GM23338 (cell line): ENCODE measurements at regions not wholly inside any gene's neighbourhood (a gene's known extent, or its start where the extent isn't known, plus 50 kb on each side); places are given as distances from the start of the nearest gene placed in this dataset.

Experiments
- ATAC-seq: fragments of 200-7000 bp; cut with Tn5 transposase; 3 replicates; pipeline ENCODE4 v1.9.1; 2020
- DNase-seq: peaks from one replicate; pipeline ENCODE4 v3.0.0-alpha.2; 2015; ENCODE audit warnings: low spot score
- H2AFZ ChIP-seq: fragments of 200-600 bp; sonication (generic); 2 replicates; pipeline ENCODE4 v1.8.0; 2016; ENCODE audit warnings: antibody characterized with exemption, mild to moderate bottlenecking, moderate library complexity
- H3F3A ChIP-seq: fragments of 200-600 bp; sonication (generic); replicated peaks from 2 replicates; pipeline ENCODE4 v1.8.0; 2017; ENCODE audit warnings: antibody characterized with exemption, mixed run types, low read depth
- H3K27ac ChIP-seq: fragments of 200-600 bp; sonication (generic); 2 replicates; pipeline ENCODE4 v1.6.1; 2016; ENCODE audit warnings: low read depth
- H3K27me3 ChIP-seq: fragments of 200-600 bp; sonication (generic); 2 replicates; pipeline ENCODE4 v1.8.0; 2016; ENCODE audit warnings: mild to moderate bottlenecking, mixed run types, moderate library complexity; ENCODE audit not compliant: insufficient read depth
- H3K36me3 ChIP-seq: fragments of 200-600 bp; sonication (generic); 2 replicates; pipeline ENCODE4 v1.8.0; 2016; ENCODE audit warnings: mild to moderate bottlenecking; ENCODE audit not compliant: insufficient read depth
- H3K4me1 ChIP-seq: fragments of 200-600 bp; sonication (generic); 2 replicates; pipeline ENCODE4 v1.8.0; 2016; ENCODE audit warnings: mild to moderate bottlenecking, moderate library complexity; ENCODE audit not compliant: insufficient read depth
- H3K4me2 ChIP-seq: fragments of 200-600 bp; sonication (generic); 2 replicates; pipeline ENCODE4 v1.7.1; 2017; ENCODE audit warnings: mixed run types
- H3K4me3 ChIP-seq: fragments of 200-600 bp; sonication (generic); 2 replicates; pipeline ENCODE4 v1.6.1; 2016; ENCODE audit warnings: mixed run types
- H3K79me2 ChIP-seq: fragments of 200-600 bp; sonication (generic); replicated peaks from 2 replicates; pipeline ENCODE4 v1.8.0; 2017; ENCODE audit warnings: mild to moderate bottlenecking; ENCODE audit not compliant: insufficient read depth
- H3K9me2 ChIP-seq: fragments of 200-600 bp; sonication (generic); 2 replicates; pipeline ENCODE4 v1.8.0; 2017; ENCODE audit not compliant: insufficient read depth
- H4K20me1 ChIP-seq: fragments of 200-600 bp; sonication (generic); replicated peaks from 2 replicates; pipeline ENCODE4 v1.8.0; 2017; ENCODE audit warnings: mild to moderate bottlenecking; ENCODE audit not compliant: insufficient read depth
- H3K27ac Mint-ChIP-seq: 2 replicates; pipeline ENCODE4 v1.8.0; 2020; ENCODE audit warnings: inconsistent platforms, mild to moderate bottlenecking, moderate library complexity, mixed read lengths
- H3K27me3 Mint-ChIP-seq: 3 replicates; pipeline ENCODE4 v1.8.0; 2022; ENCODE audit warnings: low read depth, mild to moderate bottlenecking, moderate library complexity, mixed read lengths, inconsistent platforms; ENCODE audit not compliant: insufficient read depth, poor library complexity
- H3K36me3 Mint-ChIP-seq: 3 replicates; pipeline ENCODE4 v1.8.0; 2021; ENCODE audit warnings: low read depth, mild to moderate bottlenecking, inconsistent platforms, moderate library complexity, mixed read lengths
- H3K4me1 Mint-ChIP-seq: 3 replicates; pipeline ENCODE4 v1.8.0; 2020; ENCODE audit warnings: mild to moderate bottlenecking, inconsistent platforms, mixed read lengths
- H3K4me3 Mint-ChIP-seq: 3 replicates; pipeline ENCODE4 v1.8.0; 2021; ENCODE audit warnings: moderate library complexity, mild to moderate bottlenecking, inconsistent platforms, mixed read lengths
- H3K9me3 Mint-ChIP-seq: 3 replicates; pipeline ENCODE4 v1.8.0; 2020; ENCODE audit warnings: moderate library complexity, mild to moderate bottlenecking, inconsistent platforms, mixed read lengths
- CTCF ChIP-seq, 2 experiments: fragments of 200-600 bp in 1 of 2; sonication (generic) in 1 of 2; conservative IDR thresholded peaks; 2 replicates each; pipeline versions ENCODE4 v1.5.1 to v1.6.1; 2016 to 2017; ENCODE audit warnings: antibody characterized with exemption in 2 of 2, low read depth in 2 of 2, mild to moderate bottlenecking in 2 of 2, moderate library complexity in 1 of 2
- ETS1 ChIP-seq: IDR thresholded peaks from 2 replicates; pipeline ENCODE4 v1.6.1; 2016; ENCODE audit warnings: antibody characterized with exemption
- JUNB ChIP-seq: IDR thresholded peaks from one replicate; pipeline ENCODE4 v1.6.1; 2016; ENCODE audit warnings: antibody characterized with exemption; ENCODE audit not compliant: unreplicated experiment
- NANOG ChIP-seq: IDR thresholded peaks from 2 replicates; pipeline ENCODE4 v1.6.1; 2016; ENCODE audit warnings: antibody characterized with exemption, borderline replicate concordance
- ZNF114 ChIP-seq: fragments of 250-450 bp; sonication (Bioruptor Pico); IDR thresholded peaks from 2 replicates; pipeline ENCODE4 v1.5.0; 2020; ENCODE audit warnings: mild to moderate bottlenecking, moderate library complexity
- TF ChIP-seq, protein P1 (sequence below): fragments of 250-450 bp; sonication (Bioruptor Pico); IDR thresholded peaks from 2 replicates; pipeline ENCODE4 v1.5.0; 2020; ENCODE audit warnings: mild to moderate bottlenecking, moderate library complexity
- TF ChIP-seq, protein P2 (sequence below): IDR thresholded peaks from one replicate; pipeline ENCODE4 v1.6.1; 2018; ENCODE audit warnings: antibody characterized with exemption; ENCODE audit not compliant: unreplicated experiment

DNA sequence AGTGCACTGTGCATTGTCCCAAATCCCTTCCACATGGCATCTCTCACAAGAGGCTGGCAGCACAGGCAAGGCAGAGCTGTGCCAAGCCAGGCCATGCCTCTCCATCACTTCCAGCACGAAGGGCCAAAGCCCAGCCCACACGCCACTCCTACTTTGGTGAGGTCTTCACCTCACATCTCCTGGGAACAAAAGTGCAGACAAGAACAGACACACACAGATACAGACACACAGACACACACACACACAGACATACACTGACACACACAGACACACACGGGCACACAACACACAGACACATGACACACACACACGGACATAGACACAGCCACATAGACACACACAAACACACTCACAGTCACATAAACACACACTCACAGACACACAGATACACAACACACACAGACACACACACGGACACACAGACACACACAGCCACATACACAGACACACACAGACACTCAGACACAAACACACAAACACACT, 233.3 kb downstream of the UACA start:
- Histone ChIP-seq H3F3A (no peaks in the 10 kb centered on the region), H4K20me1 (no peaks in the 10 kb centered on the region), H3K79me2 (no peaks in the 10 kb centered on the region), H3K4me2 (no peak overlapping the region), H3K4me3 (no peak overlapping the region), H3K9me2 (0 out of 2 replicates have a peak, but pooled peaks cover 2% of the 10 kb centered on the region), H2AFZ (no peak overlapping the region), H3K27me3 (no peaks in the 10 kb centered on the region), H3K36me3 (no peaks in the 10 kb centered on the region), H3K27ac (no peak overlapping the region), H3K4me1 (no peaks in the 10 kb centered on the region; the same call in 1 of the 2 replicates)
- DNase-seq (no peak), ATAC-seq (no peak)
- H3K4me3 Mint-ChIP-seq: no peak overlapping the region
- peaks cover 5% of the 10 kb centered on the region for H3K27me3 Mint-ChIP-seq
- no peaks in the 10 kb centered on the region for H3K36me3 Mint-ChIP-seq
- H3K4me1 Mint-ChIP-seq: peaks cover 16% of the 10 kb centered on the region
- TF ChIP-seq JUNB: no peak
- TF ChIP-seq ETS1: no peak
- no peak for TF ChIP-seq NANOG
- TF ChIP-seq, protein P1, sequence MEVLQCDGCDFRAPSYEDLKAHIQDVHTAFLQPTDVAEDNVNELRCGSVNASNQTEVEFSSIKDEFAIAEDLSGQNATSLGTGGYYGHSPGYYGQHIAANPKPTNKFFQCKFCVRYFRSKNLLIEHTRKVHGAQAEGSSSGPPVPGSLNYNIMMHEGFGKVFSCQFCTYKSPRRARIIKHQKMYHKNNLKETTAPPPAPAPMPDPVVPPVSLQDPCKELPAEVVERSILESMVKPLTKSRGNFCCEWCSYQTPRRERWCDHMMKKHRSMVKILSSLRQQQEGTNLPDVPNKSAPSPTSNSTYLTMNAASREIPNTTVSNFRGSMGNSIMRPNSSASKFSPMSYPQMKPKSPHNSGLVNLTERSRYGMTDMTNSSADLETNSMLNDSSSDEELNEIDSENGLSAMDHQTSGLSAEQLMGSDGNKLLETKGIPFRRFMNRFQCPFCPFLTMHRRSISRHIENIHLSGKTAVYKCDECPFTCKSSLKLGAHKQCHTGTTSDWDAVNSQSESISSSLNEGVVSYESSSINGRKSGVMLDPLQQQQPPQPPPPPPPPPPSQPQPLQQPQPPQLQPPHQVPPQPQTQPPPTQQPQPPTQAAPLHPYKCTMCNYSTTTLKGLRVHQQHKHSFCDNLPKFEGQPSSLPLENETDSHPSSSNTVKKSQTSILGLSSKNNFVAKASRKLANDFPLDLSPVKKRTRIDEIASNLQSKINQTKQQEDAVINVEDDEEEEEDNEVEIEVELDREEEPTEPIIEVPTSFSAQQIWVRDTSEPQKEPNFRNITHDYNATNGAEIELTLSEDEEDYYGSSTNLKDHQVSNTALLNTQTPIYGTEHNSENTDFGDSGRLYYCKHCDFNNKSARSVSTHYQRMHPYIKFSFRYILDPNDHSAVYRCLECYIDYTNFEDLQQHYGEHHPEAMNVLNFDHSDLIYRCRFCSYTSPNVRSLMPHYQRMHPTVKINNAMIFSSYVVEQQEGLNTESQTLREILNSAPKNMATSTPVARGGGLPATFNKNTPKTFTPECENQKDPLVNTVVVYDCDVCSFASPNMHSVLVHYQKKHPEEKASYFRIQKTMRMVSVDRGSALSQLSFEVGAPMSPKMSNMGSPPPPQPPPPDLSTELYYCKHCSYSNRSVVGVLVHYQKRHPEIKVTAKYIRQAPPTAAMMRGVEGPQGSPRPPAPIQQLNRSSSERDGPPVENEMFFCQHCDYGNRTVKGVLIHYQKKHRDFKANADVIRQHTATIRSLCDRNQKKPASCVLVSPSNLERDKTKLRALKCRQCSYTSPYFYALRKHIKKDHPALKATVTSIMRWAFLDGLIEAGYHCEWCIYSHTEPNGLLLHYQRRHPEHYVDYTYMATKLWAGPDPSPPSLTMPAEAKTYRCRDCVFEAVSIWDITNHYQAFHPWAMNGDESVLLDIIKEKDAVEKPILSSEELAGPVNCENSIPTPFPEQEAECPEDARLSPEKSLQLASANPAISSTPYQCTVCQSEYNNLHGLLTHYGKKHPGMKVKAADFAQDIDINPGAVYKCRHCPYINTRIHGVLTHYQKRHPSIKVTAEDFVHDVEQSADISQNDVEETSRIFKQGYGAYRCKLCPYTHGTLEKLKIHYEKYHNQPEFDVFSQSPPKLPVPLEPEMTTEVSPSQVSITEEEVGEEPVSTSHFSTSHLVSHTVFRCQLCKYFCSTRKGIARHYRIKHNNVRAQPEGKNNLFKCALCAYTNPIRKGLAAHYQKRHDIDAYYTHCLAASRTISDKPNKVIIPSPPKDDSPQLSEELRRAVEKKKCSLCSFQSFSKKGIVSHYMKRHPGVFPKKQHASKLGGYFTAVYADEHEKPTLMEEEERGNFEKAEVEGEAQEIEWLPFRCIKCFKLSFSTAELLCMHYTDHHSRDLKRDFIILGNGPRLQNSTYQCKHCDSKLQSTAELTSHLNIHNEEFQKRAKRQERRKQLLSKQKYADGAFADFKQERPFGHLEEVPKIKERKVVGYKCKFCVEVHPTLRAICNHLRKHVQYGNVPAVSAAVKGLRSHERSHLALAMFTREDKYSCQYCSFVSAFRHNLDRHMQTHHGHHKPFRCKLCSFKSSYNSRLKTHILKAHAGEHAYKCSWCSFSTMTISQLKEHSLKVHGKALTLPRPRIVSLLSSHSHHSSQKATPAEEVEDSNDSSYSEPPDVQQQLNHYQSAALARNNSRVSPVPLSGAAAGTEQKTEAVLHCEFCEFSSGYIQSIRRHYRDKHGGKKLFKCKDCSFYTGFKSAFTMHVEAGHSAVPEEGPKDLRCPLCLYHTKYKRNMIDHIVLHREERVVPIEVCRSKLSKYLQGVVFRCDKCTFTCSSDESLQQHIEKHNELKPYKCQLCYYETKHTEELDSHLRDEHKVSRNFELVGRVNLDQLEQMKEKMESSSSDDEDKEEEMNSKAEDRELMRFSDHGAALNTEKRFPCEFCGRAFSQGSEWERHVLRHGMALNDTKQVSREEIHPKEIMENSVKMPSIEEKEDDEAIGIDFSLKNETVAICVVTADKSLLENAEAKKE (CRISPR knock-in tag): no peak
- H3K9me3 Mint-ChIP-seq: no peaks in the 10 kb centered on the region; the same call in 2 of the 3 replicates
- H3K27ac Mint-ChIP-seq: no peak overlapping the region

GRCh38 chr15:70528816-70529215, 234.5 kb downstream of the UACA start:
- Mint-ChIP-seq H3K27ac (no peak overlapping the region), H3K9me3 (no peaks in the 10 kb centered on the region; the same call in 2 of the 3 replicates), H3K4me1 (peaks cover 18% of the 10 kb centered on the region), H3K36me3 (no peaks in the 10 kb centered on the region), H3K4me3 (no peak overlapping the region), H3K27me3 (peaks cover under 1% of the 10 kb centered on the region)
- Histone ChIP-seq H3K27ac (no peak overlapping the region), H2AFZ (no peak overlapping the region), H3K79me2 (no peaks in the 10 kb centered on the region), H3K4me1 (no peaks in the 10 kb centered on the region; the same call in 1 of the 2 replicates), H3F3A (no peaks in the 10 kb centered on the region), H3K4me2 (no peak overlapping the region), H3K9me2 (0 out of 2 replicates have a peak, but pooled peaks cover 2% of the 10 kb centered on the region), H3K4me3 (no peak overlapping the region), H4K20me1 (no peaks in the 10 kb centered on the region), H3K27me3 (no peaks in the 10 kb centered on the region), H3K36me3 (no peaks in the 10 kb centered on the region)
- no peak for DNase-seq
- ATAC-seq: no peak
- TF ChIP-seq NANOG (no peak), CTCF (conservative IDR thresholded peaks at IDR 0.05; ENCODE audit: low read depth in 2 of 2) (no peak), ZNF114 (CRISPR knock-in tag) (no peak), ETS1 (no peak), JUNB (no peak)
- TF ChIP-seq, protein P2, sequence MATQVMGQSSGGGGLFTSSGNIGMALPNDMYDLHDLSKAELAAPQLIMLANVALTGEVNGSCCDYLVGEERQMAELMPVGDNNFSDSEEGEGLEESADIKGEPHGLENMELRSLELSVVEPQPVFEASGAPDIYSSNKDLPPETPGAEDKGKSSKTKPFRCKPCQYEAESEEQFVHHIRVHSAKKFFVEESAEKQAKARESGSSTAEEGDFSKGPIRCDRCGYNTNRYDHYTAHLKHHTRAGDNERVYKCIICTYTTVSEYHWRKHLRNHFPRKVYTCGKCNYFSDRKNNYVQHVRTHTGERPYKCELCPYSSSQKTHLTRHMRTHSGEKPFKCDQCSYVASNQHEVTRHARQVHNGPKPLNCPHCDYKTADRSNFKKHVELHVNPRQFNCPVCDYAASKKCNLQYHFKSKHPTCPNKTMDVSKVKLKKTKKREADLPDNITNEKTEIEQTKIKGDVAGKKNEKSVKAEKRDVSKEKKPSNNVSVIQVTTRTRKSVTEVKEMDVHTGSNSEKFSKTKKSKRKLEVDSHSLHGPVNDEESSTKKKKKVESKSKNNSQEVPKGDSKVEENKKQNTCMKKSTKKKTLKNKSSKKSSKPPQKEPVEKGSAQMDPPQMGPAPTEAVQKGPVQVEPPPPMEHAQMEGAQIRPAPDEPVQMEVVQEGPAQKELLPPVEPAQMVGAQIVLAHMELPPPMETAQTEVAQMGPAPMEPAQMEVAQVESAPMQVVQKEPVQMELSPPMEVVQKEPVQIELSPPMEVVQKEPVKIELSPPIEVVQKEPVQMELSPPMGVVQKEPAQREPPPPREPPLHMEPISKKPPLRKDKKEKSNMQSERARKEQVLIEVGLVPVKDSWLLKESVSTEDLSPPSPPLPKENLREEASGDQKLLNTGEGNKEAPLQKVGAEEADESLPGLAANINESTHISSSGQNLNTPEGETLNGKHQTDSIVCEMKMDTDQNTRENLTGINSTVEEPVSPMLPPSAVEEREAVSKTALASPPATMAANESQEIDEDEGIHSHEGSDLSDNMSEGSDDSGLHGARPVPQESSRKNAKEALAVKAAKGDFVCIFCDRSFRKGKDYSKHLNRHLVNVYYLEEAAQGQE: no peak
